ENCODE measurements at regions not wholly inside any gene's neighbourhood (a gene's known extent, or its start where the extent isn't known, plus 50 kb on each side); places are given as distances from the start of the nearest gene placed in this dataset.

DNA sequence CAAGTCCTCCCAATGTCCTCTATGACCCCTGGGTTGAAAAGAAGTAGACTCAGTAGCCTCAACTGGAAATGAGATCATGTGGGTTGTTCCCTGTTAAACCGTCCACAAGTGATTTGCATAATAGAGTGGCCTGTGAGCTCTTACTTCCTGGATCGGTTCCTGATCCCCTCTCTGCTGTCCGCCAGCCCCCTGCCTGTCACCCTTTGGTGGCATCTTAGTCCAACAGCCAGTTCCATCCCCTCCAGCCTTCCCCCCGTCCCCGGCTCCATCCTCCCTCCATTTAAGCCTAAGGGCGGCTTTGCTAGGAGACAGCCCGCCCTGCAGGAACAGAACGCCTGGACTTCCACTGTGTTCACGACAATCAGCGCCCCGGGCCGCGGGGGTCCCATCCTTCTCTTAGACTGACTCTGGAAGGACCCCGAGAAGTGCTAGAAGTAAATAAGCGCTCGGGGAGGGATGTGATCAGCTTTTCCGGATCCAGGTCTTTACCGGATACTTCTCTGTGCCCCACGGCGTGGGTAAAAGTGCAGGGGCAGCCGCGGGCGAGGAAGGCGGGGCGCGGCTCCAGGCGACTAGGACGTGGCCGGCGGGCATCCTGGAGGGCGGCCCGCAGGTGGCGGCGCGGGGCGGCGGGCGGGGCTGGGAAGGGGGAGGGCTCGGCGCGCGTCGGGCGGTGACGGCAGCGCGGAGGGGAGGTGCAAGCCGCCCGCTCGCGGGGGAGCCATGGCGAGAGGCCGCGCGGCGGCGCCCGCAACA is 51.2 kb upstream of the ULK4 start:
- H2AK5ac ChIP-seq (ENCODE audit: low read depth, low read length) = no peak overlapping the region
- H3K4me1 ChIP-seq (ENCODE audit: control insufficient read depth in 2 of 2, insufficient read depth in 1 of 2, low read depth in 1 of 2, low read length in 2 of 2) = peaks cover 3 to 13% of the 10 kb centered on the region in 2 donors
- no peak overlapping the region for H3K9ac ChIP-seq (ENCODE audit: low read depth, low read length, poor library complexity)
- no peak overlapping the region for H4K91ac ChIP-seq (ENCODE audit: low read depth, low read length, poor library complexity)
- no CpG with 5 or more reads among the region's 58 CpGs for WGBS, 2 donors (ENCODE audit: extremely low coverage in 2 of 2, insufficient read length in 2 of 2, insufficient replicate concordance in 1 of 2)
- H3K4ac ChIP-seq (ENCODE audit: low read length) = no peak overlapping the region
- no peaks in the 10 kb centered on the region for H3K9me3 ChIP-seq (replicated peaks in 1 of 2; ENCODE audit: control insufficient read depth in 2 of 2, insufficient read depth in 1 of 2, low read depth in 1 of 2, low read length in 2 of 2)
- H3K36me3 ChIP-seq (replicated peaks in 1 of 2; ENCODE audit: control insufficient read depth in 2 of 2, insufficient read depth in 2 of 2, low read length in 2 of 2) = peaks cover 0 to 12% of the 10 kb centered on the region in 2 donors
- no peak overlapping the region for H3K23ac ChIP-seq (ENCODE audit: low read depth, low read length, poor library complexity)
- H2AFZ ChIP-seq (ENCODE audit: low read length) = peak overlapping the region; percentile 91
- H3K79me1 ChIP-seq (ENCODE audit: low read depth, low read length) = peaks cover 3% of the 10 kb centered on the region
- H2BK120ac ChIP-seq (ENCODE audit: low read depth, low read length) = no peak overlapping the region
- H3K14ac ChIP-seq (ENCODE audit: low read length) = no peak overlapping the region
- no peak overlapping the region for H3K27ac ChIP-seq (replicated peaks; ENCODE audit: low read length)
- no peak for DNase-seq (ENCODE audit: low spot score)
- peak overlapping the region; percentile 73 to 77 for H3K4me3 ChIP-seq (ENCODE audit: low read length in 2 of 2)
- H2BK5ac ChIP-seq (ENCODE audit: low read length) = peak overlapping the region; percentile 77
- no peaks in the 10 kb centered on the region for H3K27me3 ChIP-seq (ENCODE audit: control insufficient read depth in 3 of 3, insufficient read depth in 3 of 3, low read depth in 1 of 3, low read length in 3 of 3)
- peak overlapping the region; percentile 48 for H3K4me2 ChIP-seq (ENCODE audit: insufficient read depth, low read length, poor library complexity, severe bottlenecking)
- no peak overlapping the region for H4K8ac ChIP-seq (ENCODE audit: low read depth, low read length)
- H3K18ac ChIP-seq (ENCODE audit: low read length) = peak overlapping the region; percentile 55
- H2BK12ac ChIP-seq (ENCODE audit: low read length) = no peak overlapping the region
- H2BK15ac ChIP-seq (ENCODE audit: low read length) = no peak overlapping the region

DNA sequence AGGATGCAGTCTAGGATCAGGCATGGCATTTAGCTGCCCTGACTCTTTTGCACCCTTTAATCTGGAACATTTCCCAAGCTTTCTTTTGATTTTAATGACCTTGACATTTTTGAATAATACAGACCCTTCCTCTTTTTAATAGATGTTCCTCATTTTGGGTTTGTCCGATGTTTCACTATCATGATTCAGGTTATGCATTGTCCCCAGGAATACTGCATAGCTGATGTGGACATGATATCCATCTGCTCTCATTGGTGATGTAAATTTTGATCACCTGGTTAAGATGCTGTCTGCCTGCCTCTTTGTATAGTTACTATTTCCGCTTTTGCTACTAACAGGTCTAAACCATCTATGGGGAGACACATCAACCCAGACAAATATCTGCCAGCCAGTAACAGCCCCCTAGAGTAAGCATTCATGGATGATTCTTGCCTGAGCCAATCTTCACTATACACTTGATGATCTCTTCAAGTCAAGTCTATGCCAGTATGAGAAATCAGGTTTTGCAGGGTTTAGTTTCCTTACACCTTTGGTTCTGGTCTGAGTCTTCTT is 50.6 kb upstream of the ULK4 start:
- H3K27ac ChIP-seq (replicated peaks; ENCODE audit: low read length) = no peak overlapping the region
- H4K8ac ChIP-seq (ENCODE audit: low read depth, low read length) = no peak overlapping the region
- peaks cover 3 to 13% of the 10 kb centered on the region in 2 donors for H3K4me1 ChIP-seq (ENCODE audit: control insufficient read depth in 2 of 2, insufficient read depth in 1 of 2, low read depth in 1 of 2, low read length in 2 of 2)
- H3K23ac ChIP-seq (ENCODE audit: low read depth, low read length, poor library complexity) = no peak overlapping the region
- no peak overlapping the region for H3K4ac ChIP-seq (ENCODE audit: low read length)
- no peak overlapping the region for H2BK15ac ChIP-seq (ENCODE audit: low read length)
- peaks cover 0 to 12% of the 10 kb centered on the region in 2 donors for H3K36me3 ChIP-seq (replicated peaks in 1 of 2; ENCODE audit: control insufficient read depth in 2 of 2, insufficient read depth in 2 of 2, low read length in 2 of 2)
- H2AK5ac ChIP-seq (ENCODE audit: low read depth, low read length) = no peak overlapping the region
- no peak for DNase-seq (ENCODE audit: low spot score)
- H2AFZ ChIP-seq (ENCODE audit: low read length) = peak overlapping the region; percentile 91
- no peak overlapping the region for H3K4me3 ChIP-seq (ENCODE audit: low read length in 2 of 2)
- H2BK120ac ChIP-seq (ENCODE audit: low read depth, low read length) = no peak overlapping the region
- no peak overlapping the region for H3K9ac ChIP-seq (ENCODE audit: low read depth, low read length, poor library complexity)
- H3K27me3 ChIP-seq (ENCODE audit: control insufficient read depth in 3 of 3, insufficient read depth in 3 of 3, low read depth in 1 of 3, low read length in 3 of 3) = no peaks in the 10 kb centered on the region
- no peak overlapping the region for H3K14ac ChIP-seq (ENCODE audit: low read length)
- no peak overlapping the region for H4K91ac ChIP-seq (ENCODE audit: low read depth, low read length, poor library complexity)
- WGBS, 2 donors (ENCODE audit: extremely low coverage in 2 of 2, insufficient read length in 2 of 2, insufficient replicate concordance in 1 of 2) = no CpG with 5 or more reads among the region's 2 CpGs
- no peak overlapping the region for H3K4me2 ChIP-seq (ENCODE audit: insufficient read depth, low read length, poor library complexity, severe bottlenecking)
- H3K18ac ChIP-seq (ENCODE audit: low read length) = no peak overlapping the region
- H3K79me1 ChIP-seq (ENCODE audit: low read depth, low read length) = peaks cover 3% of the 10 kb centered on the region
- H2BK12ac ChIP-seq (ENCODE audit: low read length) = no peak overlapping the region
- H2BK5ac ChIP-seq (ENCODE audit: low read length) = no peak overlapping the region
- H3K9me3 ChIP-seq (replicated peaks in 1 of 2; ENCODE audit: control insufficient read depth in 2 of 2, insufficient read depth in 1 of 2, low read depth in 1 of 2, low read length in 2 of 2) = no peaks in the 10 kb centered on the region
